Common myeloid progenitor, CD34-positive (primary cell): ENCODE measurements at regions not wholly inside any gene's neighbourhood (a gene's known extent, or its start where the extent isn't known, plus 50 kb on each side); places are given as distances from the start of the nearest gene placed in this dataset.
"Not testable (repeated sequence)": the region's sequence is repeated elsewhere in the genome, so short reads cannot be mapped to it uniquely, and the experiment has no call there.

Experiments used
- CTCF ChIA-PET: fragments of 350-600 bp; sonication (Branson Sonifier 250); formaldehyde crosslinking; loops from one replicate; lab custom pipeline; 2021; ENCODE audit warnings: antibody characterized with exemption; lab: Charles Lee
- POLR2A ChIA-PET: fragments of 350-600 bp; sonication (Branson Sonifier 250); formaldehyde crosslinking; loops from one replicate; lab custom pipeline; 2021; ENCODE audit warnings: antibody characterized with exemption; lab: Charles Lee
- DNase-seq, 3 donors: peaks; one replicate each; pipeline versions ENCODE4 v3.0.0 to v3.0.0-alpha.2; 2013
- H3K27ac ChIP-seq, 2 experiments: 1 replicate in 1 of 2; 2 replicates in 1 of 2; pipeline ENCODE4 v1.7.0; 2013; ENCODE audit warnings: inconsistent platforms in 2 of 2, low read length in 2 of 2, mild to moderate bottlenecking in 2 of 2, low read depth in 1 of 2, moderate library complexity in 1 of 2; ENCODE audit not compliant: severe bottlenecking in 2 of 2, insufficient read depth in 1 of 2, poor library complexity in 1 of 2
- H3K27me3 ChIP-seq, 5 experiments: replicated peaks in 2 of 5; 1 replicate in 3 of 5; 2 replicates in 2 of 5; pipeline versions ENCODE4 v1.6.1 to v1.7.0; 2013; ENCODE audit warnings: low read length in 4 of 5, mild to moderate bottlenecking in 2 of 5, moderate library complexity in 2 of 5, inconsistent platforms in 1 of 5; ENCODE audit not compliant: insufficient read depth in 5 of 5, control insufficient read depth in 4 of 5
- H3K36me3 ChIP-seq, 4 experiments: 1 replicate in 2 of 4; 2 replicates in 2 of 4; pipeline versions ENCODE4 v1.6.1 to v1.7.0; 2013; ENCODE audit warnings: low read length in 3 of 4, control low read depth in 1 of 4, mild to moderate bottlenecking in 1 of 4; ENCODE audit not compliant: control insufficient read depth in 4 of 4, insufficient read depth in 4 of 4
- H3K4me1 ChIP-seq, 4 experiments: 1 replicate in 3 of 4; 2 replicates in 1 of 4; pipeline versions ENCODE4 v1.6.1 to v1.7.1; 2013; ENCODE audit warnings: low read length in 3 of 4, mild to moderate bottlenecking in 3 of 4, control low read depth in 1 of 4, inconsistent platforms in 1 of 4, moderate library complexity in 1 of 4; ENCODE audit not compliant: control insufficient read depth in 4 of 4, insufficient read depth in 4 of 4; ENCODE audit errors: control extremely low read depth in 1 of 4
- H3K4me3 ChIP-seq, 7 experiments: 1 replicate in 4 of 7; 2 replicates in 3 of 7; pipeline versions ENCODE4 v1.5.1 to v1.7.0; 2013; ENCODE audit warnings: mild to moderate bottlenecking in 7 of 7, low read length in 6 of 7, moderate library complexity in 6 of 7, inconsistent platforms in 2 of 7, low read depth in 2 of 7, control low read depth in 1 of 7; ENCODE audit not compliant: insufficient read depth in 4 of 7, control insufficient read depth in 1 of 7; ENCODE audit errors: extremely low read depth in 1 of 7
- H3K9me3 ChIP-seq, 5 experiments: 1 replicate in 4 of 5; 2 replicates in 1 of 5; pipeline versions ENCODE4 v1.6.1 to v1.7.1; 2013; ENCODE audit warnings: low read length in 4 of 5, mild to moderate bottlenecking in 2 of 5, inconsistent platforms in 1 of 5, low read depth in 1 of 5, moderate library complexity in 1 of 5; ENCODE audit not compliant: control insufficient read depth in 4 of 5, insufficient read depth in 2 of 5; ENCODE audit errors: control extremely low read depth in 1 of 5
- WGBS: methylation state at CpG from one replicate; pipeline ENCODE4 v1.1.5; 2013; ENCODE audit not compliant: insufficient coverage; 5-methylcytosine and 5-hydroxymethylcytosine counted together

DNA sequence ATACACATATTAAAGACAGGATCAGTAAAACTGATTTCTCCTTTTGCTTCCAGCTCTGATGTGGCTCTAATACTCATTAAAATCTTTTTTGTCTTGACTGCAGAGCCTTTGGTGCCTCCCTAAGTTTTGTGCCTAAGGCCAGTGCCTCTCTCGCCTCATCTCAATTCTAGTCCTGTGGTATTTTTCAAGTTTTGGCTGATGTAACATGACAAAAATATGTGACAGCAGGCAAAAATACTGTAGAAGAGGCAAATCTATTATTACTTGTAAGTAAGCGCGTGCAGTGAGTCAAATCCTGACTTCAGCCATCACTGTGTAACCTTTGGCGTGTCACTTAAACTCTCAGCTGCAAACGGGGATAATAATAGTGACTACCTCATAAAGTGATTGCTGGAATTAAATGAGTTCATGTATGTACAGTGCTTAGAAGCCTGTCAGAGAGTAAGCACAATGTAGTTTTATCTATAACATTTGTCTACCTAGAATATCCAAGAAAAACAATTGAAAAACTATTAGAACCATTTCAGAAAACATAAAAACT lies 74.0 kb downstream of the MAB21L3 start:
- Histone ChIP-seq H3K27me3 (no peaks in the 10 kb centered on the region), H3K36me3 (no peaks in the 10 kb centered on the region), H3K27ac (no peak overlapping the region), H3K9me3 (no peaks in the 10 kb centered on the region), H3K4me3 (no peak overlapping the region), H3K4me1 (no peaks in the 10 kb centered on the region)
- POLR2A ChIA-PET, result no interaction called here
- CTCF ChIA-PET, result interaction anchor here (1.9 kb wide), 1 partner anchor 19 kb away, joined by 4 read pairs; no protein-coding TSS in a partner anchor
- no peak for DNase-seq
- WGBS, result 97% methylated on average over 4 of the region's 5 CpGs

DNA sequence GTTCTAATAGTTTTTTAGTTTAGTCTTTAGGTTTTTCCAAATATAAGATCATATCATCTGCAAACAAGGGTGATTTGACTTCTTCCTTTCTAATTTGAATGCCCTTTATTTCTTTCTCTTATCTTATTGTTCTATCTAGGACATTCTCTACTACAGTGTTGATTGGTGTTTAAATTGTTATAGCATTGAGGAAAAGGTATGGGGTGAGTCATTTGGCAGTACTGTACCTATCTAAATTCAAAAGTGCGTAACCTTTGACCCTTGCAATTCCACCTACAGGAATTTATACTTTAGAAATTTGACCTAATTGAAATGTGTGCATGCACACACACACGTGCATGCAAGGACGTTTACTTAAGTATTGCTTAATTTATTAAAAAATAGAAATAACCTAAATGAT lies 78.3 kb downstream of the MAB21L3 start:
- H3K9me3 ChIP-seq, result no peaks in the 10 kb centered on the region
- no peak overlapping the region for H3K27ac ChIP-seq
- no peak overlapping the region for H3K4me3 ChIP-seq
- no peaks in the 10 kb centered on the region for H3K4me1 ChIP-seq
- no peaks in the 10 kb centered on the region for H3K36me3 ChIP-seq
- ChIA-PET CTCF (no interaction called here), POLR2A (no interaction called here)
- DNase-seq, result no peak
- WGBS, result no CpG with 5 or more reads among the region's 3 CpGs
- H3K27me3 ChIP-seq, result no peaks in the 10 kb centered on the region

DNA sequence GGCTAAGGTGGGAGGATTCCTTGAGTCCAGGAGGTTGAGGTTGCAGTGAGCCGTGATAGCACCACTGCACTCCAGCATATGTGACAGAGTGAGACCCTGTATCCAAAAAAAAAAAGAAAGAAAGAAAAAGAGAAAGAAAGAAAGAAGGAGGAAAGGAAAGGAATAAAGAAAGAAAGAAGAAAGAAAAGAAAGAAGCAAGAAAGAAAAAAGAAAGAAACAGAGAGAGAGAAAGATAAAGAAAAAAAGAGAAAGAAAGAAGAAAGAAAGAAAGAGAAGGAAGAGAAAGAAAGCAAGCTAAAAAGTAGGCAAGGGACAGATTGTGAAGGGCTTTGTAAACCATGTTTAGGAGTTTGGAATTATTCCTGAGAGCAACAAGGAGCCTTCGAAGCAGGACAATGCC lies 80.1 kb downstream of the MAB21L3 start:
- Histone ChIP-seq H3K4me1 (no peaks in the 10 kb centered on the region), H3K36me3 (no peaks in the 10 kb centered on the region), H3K27ac (no peak overlapping the region), H3K9me3 (no peaks in the 10 kb centered on the region), H3K4me3 (no peak overlapping the region), H3K27me3 (no peaks in the 10 kb centered on the region)
- ChIA-PET CTCF (no interaction called here), POLR2A (interaction anchor here (0.7 kb wide), 1 partner anchor 199 kb away, joined by 3 read pairs; no protein-coding TSS in a partner anchor)
- 90% methylated on average over 2 of the region's 2 CpGs for WGBS
- DNase-seq, result no peak

DNA sequence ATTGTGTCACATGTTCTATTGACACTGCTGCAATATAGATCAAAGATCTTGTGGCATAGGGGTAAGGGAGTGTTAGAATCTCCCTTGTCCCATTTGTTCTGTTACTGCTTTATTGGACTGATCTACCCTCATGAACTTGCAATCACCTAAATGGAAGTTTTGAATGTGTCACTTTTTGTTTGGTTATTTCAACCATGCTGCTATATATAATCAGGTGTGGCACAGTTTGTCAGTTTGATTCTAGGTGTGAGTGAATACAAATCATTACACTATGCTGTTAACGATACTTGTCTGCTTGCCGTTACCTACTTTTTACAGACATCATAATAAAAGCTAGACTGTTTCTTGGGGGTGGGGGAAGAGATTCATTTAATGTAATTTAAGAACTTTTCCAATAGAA lies 82.6 kb downstream of the MAB21L3 start:
- H3K27me3 ChIP-seq, result no peaks in the 10 kb centered on the region
- CTCF ChIA-PET, result interaction anchor here (1.3 kb wide), 1 partner anchor 291 kb away, joined by 3 read pairs; no protein-coding TSS in a partner anchor
- no peaks in the 10 kb centered on the region for H3K9me3 ChIP-seq
- H3K36me3 ChIP-seq, result no peaks in the 10 kb centered on the region
- no peak for DNase-seq
- POLR2A ChIA-PET, result no interaction called here
- H3K4me3 ChIP-seq, result no peak overlapping the region
- no peaks in the 10 kb centered on the region for H3K4me1 ChIP-seq
- no peak overlapping the region for H3K27ac ChIP-seq
- no CpG with 5 or more reads among the region's 2 CpGs for WGBS

DNA sequence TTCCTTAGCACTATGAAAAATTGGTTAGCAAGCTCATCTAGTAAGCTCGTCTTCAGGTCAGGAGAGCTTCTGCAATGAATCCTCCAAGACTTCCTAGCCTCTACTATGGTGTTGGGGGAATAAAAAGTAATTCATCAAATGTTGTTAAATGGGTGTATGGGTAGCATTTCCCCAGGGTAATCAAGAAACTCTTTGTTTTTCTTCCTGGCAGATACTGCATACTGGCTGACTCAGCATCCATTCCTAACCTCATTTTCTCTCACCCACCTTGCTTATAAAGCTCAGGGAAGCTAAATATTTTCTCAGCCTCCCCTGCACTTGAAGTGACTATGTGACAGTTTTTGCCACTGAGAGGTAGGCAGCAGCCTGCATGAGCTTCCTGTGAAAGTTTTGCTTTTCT lies 83.4 kb downstream of the MAB21L3 start:
- no peaks in the 10 kb centered on the region for H3K27me3 ChIP-seq
- no peaks in the 10 kb centered on the region for H3K9me3 ChIP-seq
- no peaks in the 10 kb centered on the region for H3K4me1 ChIP-seq
- no CpG with 5 or more reads among the region's 1 CpG for WGBS
- H3K36me3 ChIP-seq, result no peaks in the 10 kb centered on the region
- ChIA-PET CTCF (interaction anchor here (1.3 kb wide), 1 partner anchor 290 kb away, joined by 3 read pairs; no protein-coding TSS in a partner anchor), POLR2A (no interaction called here)
- no peak for DNase-seq
- no peak overlapping the region for H3K27ac ChIP-seq
- no peak overlapping the region for H3K4me3 ChIP-seq

DNA sequence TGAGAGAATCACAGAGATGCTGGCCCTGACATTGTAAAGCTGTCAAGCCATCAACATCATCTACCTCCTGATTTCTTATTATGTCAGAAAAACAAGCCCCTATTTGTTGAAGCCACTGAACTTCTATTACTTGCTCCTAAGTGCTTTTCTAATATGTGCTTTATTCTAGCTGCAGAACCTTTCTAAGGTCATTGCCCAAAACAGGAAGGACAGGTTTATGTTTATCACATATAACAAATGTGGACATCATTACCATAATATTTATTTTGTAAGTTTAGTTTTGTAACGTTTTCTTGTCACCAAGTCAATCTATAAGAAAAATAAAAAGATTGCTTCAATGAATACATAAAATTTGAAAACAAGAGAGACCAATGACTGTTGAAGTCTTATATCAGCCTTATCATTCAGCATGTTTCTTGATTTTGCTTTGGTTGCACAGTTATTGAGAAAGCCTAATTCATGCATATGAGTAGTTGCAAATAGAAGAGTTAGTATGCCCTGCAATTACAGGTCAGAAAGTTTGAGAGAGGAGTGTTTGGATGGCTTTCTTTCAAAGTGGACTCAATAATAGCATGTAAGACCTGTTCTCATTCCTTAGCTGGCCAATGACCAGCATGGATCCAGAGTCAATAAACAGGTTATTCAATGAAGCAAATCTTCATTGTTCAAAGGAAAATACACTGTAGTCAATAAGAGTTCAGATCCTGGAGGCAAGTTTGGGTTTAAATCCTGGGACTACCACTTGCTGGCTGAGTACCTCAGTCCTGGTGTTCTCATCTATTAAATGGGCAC lies 84.1 kb downstream of the MAB21L3 start:
- Histone ChIP-seq H3K27me3 (no peaks in the 10 kb centered on the region), H3K36me3 (no peaks in the 10 kb centered on the region), H3K4me1 (no peaks in the 10 kb centered on the region), H3K27ac (no peak overlapping the region), H3K9me3 (no peaks in the 10 kb centered on the region), H3K4me3 (no peak overlapping the region)
- DNase-seq, result no peak
- ChIA-PET POLR2A (no interaction called here), CTCF (interaction anchor here (0.5 to 1.3 kb wide), 2 partner anchors 79 to 290 kb away, joined by 3 read pairs; no protein-coding TSS in a partner anchor)
- WGBS, result no CpG with 5 or more reads among the region's 1 CpG

DNA sequence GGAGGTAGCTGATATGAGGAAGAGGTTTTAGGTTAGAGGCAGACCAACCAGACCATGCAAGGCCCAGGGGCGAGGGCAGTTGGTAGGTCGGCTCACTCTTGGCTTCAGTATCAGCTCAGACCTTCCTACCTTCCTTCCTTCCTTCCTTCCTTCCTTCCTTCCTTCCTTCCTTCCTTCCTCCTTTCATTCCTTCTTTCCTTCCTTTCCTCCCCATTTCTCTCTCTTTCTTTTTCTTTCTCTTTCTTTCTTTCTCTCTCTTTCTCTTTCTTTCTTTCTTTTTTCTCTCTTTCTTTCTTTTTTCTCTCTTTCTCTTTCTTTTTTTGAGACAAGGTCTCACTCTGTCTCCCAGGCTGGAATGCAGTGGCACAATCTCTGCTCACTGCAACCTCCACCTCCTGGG lies 89.1 kb downstream of the MAB21L3 start:
- H3K4me3 ChIP-seq, H3K27me3 ChIP-seq, H3K4me1 ChIP-seq, DNase-seq, CTCF ChIA-PET, H3K9me3 ChIP-seq, H3K36me3 ChIP-seq, POLR2A ChIA-PET, H3K27ac ChIP-seq: not testable (repeated sequence)
- 75% methylated on average over 2 of the region's 2 CpGs for WGBS
